ENCODE measurements at regions not wholly inside any gene's neighbourhood (a gene's known extent, or its start where the extent isn't known, plus 50 kb on each side); places are given as distances from the start of the nearest gene placed in this dataset.

DNA sequence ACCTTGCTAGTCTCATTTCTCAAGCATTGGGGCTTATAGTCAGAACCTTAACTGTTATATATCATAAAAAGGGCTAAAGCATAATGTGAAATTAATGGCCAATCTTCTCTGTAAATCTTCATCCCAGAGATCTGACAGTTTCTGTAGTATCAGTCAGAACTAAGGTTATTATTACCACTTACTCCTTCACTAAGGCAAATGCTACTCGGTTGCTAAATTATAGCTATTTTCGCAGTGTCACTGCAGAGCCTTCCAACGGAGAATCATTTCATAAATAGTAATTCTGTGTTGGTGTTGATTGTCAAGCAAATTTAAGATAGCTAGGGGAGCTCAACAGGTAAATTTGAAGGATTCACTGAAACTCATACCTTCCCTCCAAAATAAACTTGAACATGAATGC, 258.0 kb downstream of the METTL4 start:
- TF ChIP-seq EZH2 (IDR thresholded peaks at IDR 0.05; ENCODE audit: insufficient read depth, poor library complexity, severe bottlenecking), result no peak
- TF ChIP-seq EZH2phosphoT487 (IDR thresholded peaks at IDR 0.05; ENCODE audit: insufficient read depth, low read depth), result no peak
